H9 (cell line): ENCODE measurements at regions not wholly inside any gene's neighbourhood (a gene's known extent, or its start where the extent isn't known, plus 50 kb on each side); places are given as distances from the start of the nearest gene placed in this dataset.

Experiments used
- DNase-seq: peaks from one replicate; pipeline ENCODE4 v3.0.0-alpha.2; 2017
- H2AFZ ChIP-seq: one replicate; pipeline ENCODE4 v1.6.1; 2013; ENCODE audit warnings: mild to moderate bottlenecking, low read length, control low read depth, moderate library complexity
- H2AK5ac ChIP-seq: 2 replicates; pipeline ENCODE4 v1.6.1; 2013; ENCODE audit warnings: low read length, control low read depth, mixed read lengths; ENCODE audit not compliant: insufficient read length
- H2BK120ac ChIP-seq: one replicate; pipeline ENCODE4 v1.6.1; 2013; ENCODE audit warnings: low read depth, mild to moderate bottlenecking, low read length, control low read depth, inconsistent platforms; ENCODE audit not compliant: poor library complexity, severe bottlenecking
- H2BK12ac ChIP-seq: 2 replicates; pipeline ENCODE4 v1.6.1; 2013; ENCODE audit warnings: low read length, control low read depth, mixed read lengths, low read depth; ENCODE audit not compliant: insufficient read length
- H2BK15ac ChIP-seq: 2 replicates; pipeline ENCODE4 v1.6.1; 2013; ENCODE audit warnings: low read depth, low read length, control low read depth
- H2BK20ac ChIP-seq: one replicate; pipeline ENCODE4 v1.6.1; 2013; ENCODE audit warnings: low read depth, mild to moderate bottlenecking, low read length, control low read depth, inconsistent platforms; ENCODE audit not compliant: poor library complexity, severe bottlenecking
- H2BK5ac ChIP-seq: 2 replicates; pipeline ENCODE4 v1.6.1; 2013; ENCODE audit warnings: low read length, control low read depth, mixed read lengths; ENCODE audit not compliant: insufficient read length
- H3K14ac ChIP-seq: 2 replicates; pipeline ENCODE4 v1.6.1; 2013; ENCODE audit warnings: low read length, control low read depth; ENCODE audit not compliant: insufficient read depth
- H3K18ac ChIP-seq: 2 replicates; pipeline ENCODE4 v1.6.1; 2013; ENCODE audit warnings: low read depth, mild to moderate bottlenecking, mixed read lengths, low read length, control low read depth; ENCODE audit not compliant: insufficient read length
- H3K23ac ChIP-seq: 2 replicates; pipeline ENCODE4 v1.6.1; 2013; ENCODE audit warnings: low read length, control low read depth, mixed read lengths, low read depth; ENCODE audit not compliant: insufficient read length
- H3K23me2 ChIP-seq: 2 replicates; pipeline ENCODE4 v1.6.1; 2013; ENCODE audit warnings: low read depth, mild to moderate bottlenecking, mixed read lengths, low read length, control low read depth; ENCODE audit not compliant: insufficient read length, poor library complexity, severe bottlenecking
- H3K27ac ChIP-seq: 2 replicates; pipeline ENCODE4 v1.5.1; 2013; ENCODE audit warnings: low read length, control low read depth, mixed read lengths, low read depth; ENCODE audit not compliant: insufficient read length
- H3K27me3 ChIP-seq: 2 replicates; pipeline ENCODE4 v1.6.1; 2013; ENCODE audit warnings: low read length, control low read depth, inconsistent platforms; ENCODE audit not compliant: insufficient read depth
- H3K4ac ChIP-seq: 2 replicates; pipeline ENCODE4 v1.6.1; 2013; ENCODE audit warnings: low read depth, mild to moderate bottlenecking, control low read depth, inconsistent platforms, low read length, moderate library complexity
- H3K4me1 ChIP-seq: 2 replicates; pipeline ENCODE4 v1.6.1; 2013; ENCODE audit warnings: low read length, control low read depth, inconsistent platforms; ENCODE audit not compliant: insufficient read depth
- H3K4me2 ChIP-seq: 2 replicates; pipeline ENCODE4 v1.6.1; 2013; ENCODE audit warnings: low read length, control low read depth, mixed read lengths; ENCODE audit not compliant: insufficient read length, insufficient read depth
- H3K56ac ChIP-seq: 2 replicates; pipeline ENCODE4 v1.6.1; 2013; ENCODE audit warnings: low read depth, mild to moderate bottlenecking, mixed read lengths, low read length, control low read depth; ENCODE audit not compliant: insufficient read length
- H3K79me1 ChIP-seq: 2 replicates; pipeline ENCODE4 v1.6.1; 2013; ENCODE audit warnings: low read depth, mild to moderate bottlenecking, moderate library complexity, low read length, control low read depth, inconsistent platforms; ENCODE audit not compliant: insufficient read depth, poor library complexity, severe bottlenecking
- H3K79me2 ChIP-seq: 2 replicates; pipeline ENCODE4 v1.6.1; 2013; ENCODE audit warnings: low read length, control low read depth, inconsistent platforms; ENCODE audit not compliant: insufficient read depth
- H3K9ac ChIP-seq: 2 replicates; pipeline ENCODE4 v1.6.1; 2013; ENCODE audit warnings: low read length, control low read depth, mixed read lengths; ENCODE audit not compliant: insufficient read length; ENCODE audit errors: extremely low read depth
- H3K9me3 ChIP-seq: one replicate; pipeline ENCODE4 v1.6.1; 2013; ENCODE audit warnings: low read depth, low read length, inconsistent platforms; ENCODE audit not compliant: control insufficient read depth
- H3T11ph ChIP-seq: one replicate; pipeline ENCODE4 v1.6.1; 2013; ENCODE audit warnings: mild to moderate bottlenecking, low read length, control low read depth, inconsistent platforms
- H4K20me1 ChIP-seq: one replicate; pipeline ENCODE4 v1.6.1; 2013; ENCODE audit not compliant: control insufficient read depth, insufficient read length, insufficient read depth
- H4K5ac ChIP-seq: 2 replicates; pipeline ENCODE4 v1.6.1; 2013; ENCODE audit warnings: low read depth, mild to moderate bottlenecking, mixed read lengths, low read length, control low read depth; ENCODE audit not compliant: insufficient read length
- H4K8ac ChIP-seq: replicated peaks from 2 replicates; pipeline ENCODE4 v1.6.1; 2013; ENCODE audit warnings: low read length, control low read depth, mixed read lengths, low read depth; ENCODE audit not compliant: insufficient read length
- H4K91ac ChIP-seq: 2 replicates; pipeline ENCODE4 v1.6.1; 2013; ENCODE audit warnings: low read depth, mild to moderate bottlenecking, moderate library complexity, mixed read lengths, low read length, control low read depth; ENCODE audit not compliant: insufficient read length
- H3K27ac Mint-ChIP-seq, 3 experiments: 2 replicates in 2 of 3; 3 replicates in 1 of 3; pipeline ENCODE4 v1.8.0; 2020 to 2021; ENCODE audit warnings: mixed read lengths in 3 of 3, mild to moderate bottlenecking in 1 of 3, moderate library complexity in 1 of 3
- H3K27me3 Mint-ChIP-seq: 2 replicates; pipeline ENCODE4 v1.8.0; 2021; ENCODE audit warnings: low read depth, mild to moderate bottlenecking, moderate library complexity, mixed read lengths
- H3K36me3 Mint-ChIP-seq, 3 experiments: 2 replicates in 2 of 3; 3 replicates in 1 of 3; pipeline ENCODE4 v1.8.0; 2020 to 2021; ENCODE audit warnings: low read depth in 3 of 3, mixed read lengths in 3 of 3; ENCODE audit not compliant: insufficient read depth in 1 of 3
- H3K4me1 Mint-ChIP-seq, 2 experiments: 2 replicates each; pipeline ENCODE4 v1.8.0; 2020; ENCODE audit warnings: mixed read lengths in 2 of 2
- H3K4me3 Mint-ChIP-seq, 2 experiments: 2 replicates in 1 of 2; 3 replicates in 1 of 2; pipeline ENCODE4 v1.8.0; 2020 to 2021; ENCODE audit warnings: mild to moderate bottlenecking in 2 of 2, mixed read lengths in 2 of 2, moderate library complexity in 1 of 2
- H3K9me3 Mint-ChIP-seq, 2 experiments: 2 replicates in 1 of 2; 3 replicates in 1 of 2; pipeline ENCODE4 v1.8.0; 2020; ENCODE audit warnings: mild to moderate bottlenecking in 2 of 2, mixed read lengths in 2 of 2, moderate library complexity in 1 of 2
- WGBS: extraction: QIAGEN DNeasy Blood & Tissue Kit; methylation state at CpG from one replicate; pipeline ENCODE4 v1.1.7; 2013; ENCODE audit warnings: missing lambda C conversion rate, low lambda C conversion rate, mixed read lengths; ENCODE audit not compliant: insufficient read length; ENCODE audit errors: extremely low coverage; 5-methylcytosine and 5-hydroxymethylcytosine counted together
- TF ChIP-seq, protein P1 (sequence below): fragments of 200-600 bp; sonication (generic); conservative IDR thresholded peaks from 3 replicates; pipeline ENCODE4 v1.8.0; 2021; ENCODE audit warnings: antibody characterized with exemption, mild to moderate bottlenecking

DNA sequence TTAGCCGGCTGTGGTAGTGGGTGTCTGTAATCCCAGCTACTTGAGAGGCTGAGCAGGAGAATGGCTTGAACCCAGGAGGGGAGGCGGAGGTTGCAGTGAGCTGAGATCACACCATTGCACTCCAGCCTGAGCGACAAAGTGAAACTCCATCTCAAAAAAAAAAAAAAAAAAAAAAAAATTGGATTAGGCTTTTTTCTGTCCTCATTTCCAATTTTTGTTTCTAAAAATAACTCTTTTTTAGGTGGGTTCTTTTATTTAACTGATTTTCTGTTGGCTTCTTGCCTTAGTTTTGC lies 863.7 kb downstream of the LRFN5 start:
- Histone ChIP-seq H2BK15ac (no peak overlapping the region), H2BK120ac (no peak overlapping the region)
- WGBS = no CpG with 5 or more reads among the region's 3 CpGs

More for the DNA sequence above, 863.7 kb downstream of the LRFN5 start:
- H2AFZ ChIP-seq = no peak overlapping the region
- H2AK5ac ChIP-seq = no peak overlapping the region
- H3T11ph ChIP-seq = no peak overlapping the region
- H3K4ac ChIP-seq = no peak overlapping the region
- no peak overlapping the region for H3K27ac Mint-ChIP-seq
- no peak for DNase-seq
- no peak overlapping the region for H3K18ac ChIP-seq
- H2BK5ac ChIP-seq = no peak overlapping the region
- no peaks in the 10 kb centered on the region for H3K79me1 ChIP-seq
- H3K4me2 ChIP-seq = no peak overlapping the region
- peaks cover 0 to 10% (median 8%) of the 10 kb centered on the region in 3 experiments; a peak in 5 of 7 replicates for H3K36me3 Mint-ChIP-seq
- H3K23ac ChIP-seq = no peak overlapping the region
- no peaks in the 10 kb centered on the region for H3K23me2 ChIP-seq
- H3K56ac ChIP-seq = no peak overlapping the region
- peaks cover 0 to 3% of the 10 kb centered on the region in 2 experiments; a peak in 2 of 5 replicates for H3K9me3 Mint-ChIP-seq
- no peaks in the 10 kb centered on the region for H4K20me1 ChIP-seq
- H3K27ac ChIP-seq = no peak overlapping the region
- H3K4me1 ChIP-seq = no peaks in the 10 kb centered on the region
- H4K8ac ChIP-seq = no peak overlapping the region
- H2BK20ac ChIP-seq = no peak overlapping the region
- H3K79me2 ChIP-seq = no peaks in the 10 kb centered on the region
- H3K27me3 ChIP-seq = no peaks in the 10 kb centered on the region
- TF ChIP-seq, protein P1, sequence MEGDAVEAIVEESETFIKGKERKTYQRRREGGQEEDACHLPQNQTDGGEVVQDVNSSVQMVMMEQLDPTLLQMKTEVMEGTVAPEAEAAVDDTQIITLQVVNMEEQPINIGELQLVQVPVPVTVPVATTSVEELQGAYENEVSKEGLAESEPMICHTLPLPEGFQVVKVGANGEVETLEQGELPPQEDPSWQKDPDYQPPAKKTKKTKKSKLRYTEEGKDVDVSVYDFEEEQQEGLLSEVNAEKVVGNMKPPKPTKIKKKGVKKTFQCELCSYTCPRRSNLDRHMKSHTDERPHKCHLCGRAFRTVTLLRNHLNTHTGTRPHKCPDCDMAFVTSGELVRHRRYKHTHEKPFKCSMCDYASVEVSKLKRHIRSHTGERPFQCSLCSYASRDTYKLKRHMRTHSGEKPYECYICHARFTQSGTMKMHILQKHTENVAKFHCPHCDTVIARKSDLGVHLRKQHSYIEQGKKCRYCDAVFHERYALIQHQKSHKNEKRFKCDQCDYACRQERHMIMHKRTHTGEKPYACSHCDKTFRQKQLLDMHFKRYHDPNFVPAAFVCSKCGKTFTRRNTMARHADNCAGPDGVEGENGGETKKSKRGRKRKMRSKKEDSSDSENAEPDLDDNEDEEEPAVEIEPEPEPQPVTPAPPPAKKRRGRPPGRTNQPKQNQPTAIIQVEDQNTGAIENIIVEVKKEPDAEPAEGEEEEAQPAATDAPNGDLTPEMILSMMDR = no peak
- H3K9me3 ChIP-seq = no peaks in the 10 kb centered on the region
- no peak overlapping the region for H3K4me3 Mint-ChIP-seq
- H2BK12ac ChIP-seq = no peak overlapping the region
- H3K27me3 Mint-ChIP-seq = no peaks in the 10 kb centered on the region
- peaks cover 15 to 20% of the 10 kb centered on the region in 2 experiments for H3K4me1 Mint-ChIP-seq
- H3K9ac ChIP-seq = no peak overlapping the region
- no peak overlapping the region for H3K14ac ChIP-seq
- H4K5ac ChIP-seq = no peak overlapping the region
- no peak overlapping the region for H4K91ac ChIP-seq
